Superior temporal gyrus (tissue), 1 donor: ENCODE measurements at regions not wholly inside any gene's neighbourhood (a gene's known extent, or its start where the extent isn't known, plus 50 kb on each side); places are given as distances from the start of the nearest gene placed in this dataset.

Experiments
- DNase-seq: peaks from one replicate; pipeline ENCODE4 v3.0.0-alpha.2; 2016; ENCODE audit errors: extremely low spot score

- DNase-seq = no peak
Measured at GRCh38 chr11:97269527-97269926, 879.7 kb downstream of the JRKL start.

DNA sequence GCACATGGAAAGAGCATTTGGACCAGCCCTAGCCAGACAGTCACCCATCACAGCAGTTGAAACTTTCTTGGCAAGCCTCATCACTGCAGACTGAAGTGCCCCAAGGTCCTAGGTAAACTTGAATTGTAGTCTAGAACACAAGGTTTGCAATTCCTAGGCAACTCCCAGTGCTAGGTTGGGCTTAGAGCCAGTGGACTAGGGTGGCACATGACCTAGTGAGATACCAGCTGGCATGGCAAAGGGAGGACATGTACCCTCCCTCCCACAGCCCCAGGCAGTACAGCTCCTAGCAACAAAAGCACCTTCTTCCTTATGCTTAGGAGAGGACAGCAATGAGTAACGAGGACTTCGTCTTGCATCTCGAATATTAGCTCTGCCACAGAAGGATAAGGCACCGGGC lies 889.5 kb downstream of the JRKL start:
- DNase-seq = no peak

DNA sequence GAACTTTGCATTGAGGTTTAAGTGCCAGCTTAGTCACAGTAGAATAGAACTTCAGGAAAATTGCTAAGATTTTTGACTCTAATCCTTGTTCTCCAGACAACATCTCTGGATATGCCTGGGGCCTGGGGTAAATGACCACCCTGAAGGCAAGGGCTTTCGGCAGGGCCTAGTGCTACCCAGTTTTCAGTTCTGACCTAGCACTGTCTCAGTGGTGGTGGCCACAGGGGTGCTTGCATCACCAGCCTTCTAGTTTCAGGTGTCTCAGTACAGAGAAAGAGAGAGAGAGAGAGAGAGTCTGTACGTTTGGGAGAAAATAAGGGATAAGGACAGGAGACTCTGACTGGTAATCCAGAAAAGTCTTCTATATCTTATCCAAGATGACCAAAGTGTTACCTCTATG lies 890.5 kb downstream of the JRKL start:
- DNase-seq = no peak

DNA sequence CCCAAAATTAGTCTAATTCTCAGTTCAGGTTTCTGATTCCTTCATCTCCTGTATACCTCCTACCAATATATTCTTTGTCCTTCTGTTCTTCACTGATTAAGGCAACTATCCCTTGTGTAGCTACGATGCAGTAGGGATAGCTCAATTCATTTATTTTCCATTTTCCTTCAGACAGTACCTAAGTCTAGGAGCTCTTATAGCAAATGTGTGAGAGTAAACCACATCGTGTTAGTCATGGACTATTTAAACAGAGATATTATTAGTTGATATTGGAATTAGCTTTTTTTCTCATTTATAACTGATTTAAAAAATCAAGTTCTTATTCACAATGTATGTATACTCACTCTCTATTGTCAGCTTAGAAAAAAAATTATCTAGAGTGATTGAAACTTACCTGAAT lies 900.0 kb downstream of the JRKL start:
- DNase-seq = no peak

- no peak for DNase-seq
Measured at GRCh38 chr11:97290464-97291041, 900.7 kb downstream of the JRKL start.

GRCh38 chr11:97296301-97296700 lies 906.5 kb downstream of the JRKL start:
- no peak for DNase-seq

DNA sequence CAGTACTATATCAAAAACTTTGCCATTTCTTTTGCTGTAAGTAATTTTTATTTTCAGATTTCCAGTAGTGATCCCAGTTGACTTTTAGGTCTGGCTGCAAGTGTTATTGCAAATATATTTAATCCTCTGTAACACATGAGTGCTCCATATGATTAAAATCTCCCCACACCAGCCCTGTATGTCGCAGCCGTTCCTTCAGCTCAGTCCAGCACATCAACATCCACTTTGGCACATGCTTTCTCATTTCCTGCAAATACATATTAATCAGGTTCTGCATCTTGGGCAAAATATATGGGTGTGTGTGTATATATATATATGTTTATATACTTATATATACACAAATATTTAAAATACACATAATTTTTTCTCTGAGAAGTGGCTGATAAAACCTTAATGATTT lies 919.5 kb downstream of the JRKL start:
- DNase-seq = no peak

DNA sequence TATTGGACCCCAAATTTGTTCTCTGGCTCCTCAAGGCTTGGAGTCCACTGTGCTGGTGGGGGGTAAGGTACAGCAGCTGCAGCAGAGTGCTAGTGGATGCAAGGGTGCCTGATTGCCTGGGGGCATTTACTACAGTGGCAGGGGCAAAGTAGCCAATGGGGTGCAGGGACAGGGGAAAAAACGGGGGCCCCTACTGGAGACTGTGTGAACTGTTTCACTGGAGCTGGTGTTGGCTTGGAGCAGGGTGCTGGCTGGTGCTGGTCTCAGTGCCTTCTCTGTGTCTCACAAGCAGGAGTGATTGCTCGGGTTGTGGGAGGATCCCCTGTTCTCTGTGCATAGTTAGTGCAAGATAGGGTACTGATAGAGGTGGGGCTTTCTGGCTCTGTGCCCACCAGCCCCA lies 935.9 kb downstream of the JRKL start:
- no peak for DNase-seq

GRCh38 chr11:97332271-97332670 lies 942.5 kb downstream of the JRKL start:
- no peak for DNase-seq

- DNase-seq = no peak
Measured at GRCh38 chr11:97336064-97336463, 946.3 kb downstream of the JRKL start.

GRCh38 chr11:97345032-97345431 lies 955.2 kb downstream of the JRKL start:
- no peak for DNase-seq

DNA sequence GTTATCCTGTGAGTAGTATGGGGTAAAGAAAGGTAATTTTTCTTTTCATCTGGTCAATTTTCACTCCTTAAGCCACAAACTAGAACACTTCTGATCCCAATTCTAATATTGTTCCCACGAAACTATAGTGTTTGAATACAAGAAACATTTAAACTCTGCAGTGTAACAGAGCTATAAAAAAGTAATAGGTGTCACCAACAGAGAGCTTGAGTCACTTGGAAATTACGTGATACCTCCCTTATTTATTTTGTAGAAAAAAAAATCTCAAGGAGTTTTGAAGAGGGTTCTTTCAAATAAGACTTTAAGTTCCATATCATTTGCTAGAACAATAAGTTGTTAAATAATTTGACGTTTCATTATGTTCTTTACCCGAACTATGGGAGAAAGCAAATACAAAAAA lies 959.4 kb downstream of the JRKL start:
- no peak for DNase-seq

DNA sequence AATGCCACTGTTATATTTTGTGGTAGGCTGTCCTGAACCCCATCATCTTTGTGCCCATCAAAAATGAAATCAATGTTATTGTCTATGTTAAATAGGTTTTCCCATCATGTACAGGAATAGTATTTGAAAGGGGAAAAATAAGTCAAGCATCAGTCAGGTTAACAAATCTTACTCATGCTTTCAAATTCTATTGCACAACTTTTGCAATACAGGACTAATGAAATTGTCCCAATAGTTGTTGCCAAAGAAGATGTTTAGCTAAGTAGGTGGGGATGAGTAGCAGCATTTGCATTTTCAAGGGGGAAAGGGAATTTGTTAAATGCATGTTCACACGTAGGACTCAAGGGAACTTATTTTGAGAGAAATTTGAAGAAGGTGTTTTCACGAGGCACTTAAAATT lies 962.1 kb downstream of the JRKL start:
- DNase-seq = no peak

DNA sequence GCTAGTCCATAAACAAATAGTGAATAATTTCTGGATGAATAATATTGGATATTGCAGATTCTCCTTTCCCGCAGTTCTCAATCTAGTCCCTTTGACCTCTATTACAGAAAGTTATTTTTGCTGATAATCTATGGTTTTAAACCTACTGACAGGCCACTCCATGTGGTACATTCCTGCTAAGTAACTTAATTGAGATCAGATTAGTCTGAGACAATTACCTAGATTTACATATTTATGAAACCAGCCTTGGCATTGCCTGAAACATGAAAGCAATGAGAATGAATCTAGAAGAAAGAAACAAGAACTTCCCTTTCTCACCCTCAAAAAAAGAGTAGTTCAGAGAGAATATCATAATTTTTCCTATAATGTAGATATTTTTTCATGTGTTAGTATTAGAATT lies 964.2 kb downstream of the JRKL start:
- no peak for DNase-seq

DNA sequence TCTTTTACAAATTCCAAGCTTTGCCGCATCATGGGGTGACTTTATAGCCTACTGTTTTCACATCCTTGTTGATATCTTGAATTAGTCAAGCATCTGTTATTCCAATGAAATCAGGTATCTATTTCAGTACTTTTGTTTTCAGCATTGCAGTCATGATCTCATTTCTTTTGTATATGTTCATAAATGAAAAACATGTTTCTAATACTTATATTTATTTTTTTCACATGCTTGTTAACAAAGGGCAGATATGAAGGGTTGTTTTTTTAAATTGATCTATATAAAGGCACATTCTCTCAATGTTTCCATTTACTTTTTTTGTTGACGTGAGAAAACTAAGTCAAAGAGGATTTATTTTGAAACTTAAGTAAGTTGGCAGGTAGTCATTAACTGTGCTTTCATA lies 964.8 kb downstream of the JRKL start:
- no peak for DNase-seq

- no peak for DNase-seq
Measured at GRCh38 chr11:97355230-97355629, 965.4 kb downstream of the JRKL start.

GRCh38 chr11:97356144-97356543 lies 966.3 kb downstream of the JRKL start:
- DNase-seq = no peak

DNA sequence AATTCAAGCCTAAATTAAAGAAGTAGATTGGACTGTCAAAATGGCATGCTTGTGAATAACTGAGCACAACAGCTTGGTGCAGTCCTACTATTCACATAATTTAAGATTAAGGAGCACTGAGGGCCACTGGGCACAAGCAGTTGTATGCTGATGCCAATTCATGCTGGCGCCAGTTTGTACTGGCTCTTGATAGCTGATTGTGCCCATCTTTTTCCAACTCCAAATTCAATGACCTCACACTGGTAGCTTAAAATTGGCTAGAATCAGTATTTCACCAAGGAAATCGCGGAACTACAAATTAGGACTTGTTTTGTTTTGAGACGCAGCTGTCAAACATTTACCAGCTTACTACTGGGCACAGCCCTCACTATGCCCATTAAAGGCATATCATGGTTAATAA lies 969.2 kb downstream of the JRKL start:
- no peak for DNase-seq

DNA sequence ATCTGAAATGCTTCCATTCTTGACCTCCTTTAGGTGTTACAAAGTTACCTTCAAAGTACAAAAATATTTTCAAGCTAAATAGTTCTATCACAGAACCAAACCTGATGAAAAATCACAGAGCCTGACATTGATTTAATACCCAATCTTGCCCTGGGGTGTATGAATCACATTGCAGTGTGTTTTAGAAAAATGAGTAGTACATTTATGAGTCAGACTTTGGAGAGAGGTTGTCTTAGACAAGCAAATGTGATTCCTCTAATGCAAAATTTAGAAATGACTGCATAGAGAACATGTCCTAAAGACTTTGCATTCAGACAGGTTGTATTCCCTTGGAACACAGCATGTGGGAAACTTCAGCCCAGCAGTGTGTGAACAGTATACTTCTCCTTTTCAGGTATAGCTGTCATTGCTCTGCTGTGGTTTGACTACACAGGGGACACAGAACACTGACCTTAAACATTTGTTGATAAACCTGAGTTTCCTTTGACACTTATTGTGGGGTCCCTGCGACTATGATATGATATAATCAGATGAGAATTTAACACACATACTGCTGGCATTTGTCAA lies 972.1 kb downstream of the JRKL start:
- DNase-seq = no peak

- no peak for DNase-seq
Measured at GRCh38 chr11:97363331-97363730, 973.5 kb downstream of the JRKL start.

DNA sequence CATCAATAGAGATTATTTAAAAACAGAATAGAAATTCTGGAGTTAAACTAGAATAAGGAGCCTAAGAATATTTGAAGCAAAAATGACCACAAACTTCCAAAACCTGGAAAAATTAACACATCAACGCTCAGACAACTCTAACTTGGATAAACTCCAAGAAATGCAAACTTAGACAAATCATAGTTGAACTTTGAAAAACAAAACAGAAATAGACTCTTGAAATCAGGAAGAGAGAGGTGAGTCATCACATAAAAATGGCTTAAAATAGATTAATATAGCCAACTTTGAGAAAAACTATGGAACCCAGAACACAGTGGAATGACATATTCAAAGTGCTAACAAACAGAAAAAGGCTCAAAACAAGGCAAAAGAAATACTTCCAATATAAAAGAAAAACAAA lies 974.2 kb downstream of the JRKL start:
- no peak for DNase-seq

GRCh38 chr11:97367406-97368083 lies 977.7 kb downstream of the JRKL start:
- no peak for DNase-seq

- DNase-seq = no peak
Measured at GRCh38 chr11:97389270-97389669, 999.5 kb downstream of the JRKL start.

DNA sequence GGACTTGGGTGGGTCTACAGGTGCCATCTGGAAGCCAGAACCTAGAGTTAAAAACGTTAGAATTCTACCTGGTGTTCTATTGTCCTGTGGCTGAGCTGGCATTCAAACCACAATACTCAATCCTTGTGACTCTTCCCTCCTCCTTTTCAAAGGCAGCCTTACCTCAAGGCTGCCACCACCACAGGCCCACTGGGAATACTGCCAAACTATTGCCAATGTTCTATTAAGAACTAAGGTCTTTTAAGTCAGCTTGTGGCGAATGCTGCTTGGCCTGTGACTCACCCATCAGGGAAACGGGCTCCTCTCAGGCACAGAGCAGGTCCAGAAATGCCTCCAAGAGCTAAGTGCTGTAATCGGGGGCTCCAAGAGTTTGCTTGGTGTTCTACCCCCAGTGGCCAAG lies 1008.4 kb downstream of the JRKL start:
- DNase-seq = no peak
